ENCODE measurements at regions not wholly inside any gene's neighbourhood (a gene's known extent, or its start where the extent isn't known, plus 50 kb on each side); places are given as distances from the start of the nearest gene placed in this dataset.

- DNase-seq: peak; percentile 42
Measured at GRCh38 chr2:136238286-136239078, 120.5 kb upstream of the CXCR4 start.

GRCh38 chr2:136236019-136236418, 118.1 kb upstream of the CXCR4 start:
- DNase-seq: no peak

- no peak for DNase-seq
Measured at GRCh38 chr2:136235546-136235945, 117.6 kb upstream of the CXCR4 start.

GRCh38 chr2:136234261-136234660, 116.3 kb upstream of the CXCR4 start:
- no peak for DNase-seq

- no peak for DNase-seq
Measured at GRCh38 chr2:136233298-136233697, 115.3 kb upstream of the CXCR4 start.

- DNase-seq: no peak
Measured at GRCh38 chr2:136232456-136233172, 114.7 kb upstream of the CXCR4 start.

GRCh38 chr2:136230464-136230863, 112.5 kb upstream of the CXCR4 start:
- DNase-seq: no peak

- DNase-seq: no peak
Measured at GRCh38 chr2:136226903-136227302, 109.0 kb upstream of the CXCR4 start.

- DNase-seq: peak; percentile 6
Measured at GRCh38 chr2:136225950-136226835, 108.2 kb upstream of the CXCR4 start.

- no peak for DNase-seq
Measured at GRCh38 chr2:136223274-136223673, 105.3 kb upstream of the CXCR4 start.

- no peak for DNase-seq
Measured at GRCh38 chr2:136222862-136223261, 104.9 kb upstream of the CXCR4 start.

GRCh38 chr2:136221026-136221425, 103.1 kb upstream of the CXCR4 start:
- no peak for DNase-seq

GRCh38 chr2:136219963-136220362, 102.0 kb upstream of the CXCR4 start:
- no peak for DNase-seq

- DNase-seq: no peak
Measured at GRCh38 chr2:136219341-136219740, 101.4 kb upstream of the CXCR4 start.

GRCh38 chr2:136217996-136218395, 100.0 kb upstream of the CXCR4 start:
- DNase-seq: no peak

GRCh38 chr2:136215908-136216472, 98.0 kb upstream of the CXCR4 start:
- no peak for DNase-seq

- DNase-seq: no peak
Measured at GRCh38 chr2:136215449-136215848, 97.5 kb upstream of the CXCR4 start.

GRCh38 chr2:136214307-136215200, 96.6 kb upstream of the CXCR4 start:
- no peak for DNase-seq

GRCh38 chr2:136213836-136214235, 95.9 kb upstream of the CXCR4 start:
- DNase-seq: no peak

GRCh38 chr2:136212426-136213378, 94.8 kb upstream of the CXCR4 start:
- DNase-seq: peak; percentile 13

GRCh38 chr2:136211701-136212100, 93.8 kb upstream of the CXCR4 start:
- no peak for DNase-seq
